GM12873 (cell line): ENCODE measurements at regions not wholly inside any gene's neighbourhood (a gene's known extent, or its start where the extent isn't known, plus 50 kb on each side); places are given as distances from the start of the nearest gene placed in this dataset.

Source experiments
- TF ChIP-seq, protein P1 (sequence below): IDR thresholded peaks from 2 replicates; pipeline ENCODE4 v1.5.1; 2012; ENCODE audit warnings: low read depth, mild to moderate bottlenecking, moderate library complexity, low read length, control low read depth; ENCODE audit not compliant: insufficient read depth; ENCODE audit errors: missing control alignments

DNA sequence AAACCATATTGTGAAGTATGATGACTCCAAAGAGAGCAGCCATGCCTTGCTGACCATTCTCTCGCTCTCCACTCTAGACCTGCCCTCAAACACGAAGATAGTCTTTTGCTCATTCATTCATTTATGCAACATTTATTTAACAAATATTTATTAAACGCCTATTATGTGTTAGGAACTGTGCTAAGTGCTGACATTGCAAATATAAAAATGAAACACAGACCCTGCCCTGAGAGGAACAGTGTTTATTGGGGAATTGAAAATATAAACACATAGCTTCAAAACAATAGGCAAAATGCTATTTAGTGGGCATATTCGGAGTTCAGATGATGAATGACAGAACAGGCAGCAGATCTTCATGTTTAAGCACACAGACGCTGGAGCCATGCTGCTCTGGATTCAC lies 213.6 kb downstream of the NUF2 start:
- TF ChIP-seq, protein P1, sequence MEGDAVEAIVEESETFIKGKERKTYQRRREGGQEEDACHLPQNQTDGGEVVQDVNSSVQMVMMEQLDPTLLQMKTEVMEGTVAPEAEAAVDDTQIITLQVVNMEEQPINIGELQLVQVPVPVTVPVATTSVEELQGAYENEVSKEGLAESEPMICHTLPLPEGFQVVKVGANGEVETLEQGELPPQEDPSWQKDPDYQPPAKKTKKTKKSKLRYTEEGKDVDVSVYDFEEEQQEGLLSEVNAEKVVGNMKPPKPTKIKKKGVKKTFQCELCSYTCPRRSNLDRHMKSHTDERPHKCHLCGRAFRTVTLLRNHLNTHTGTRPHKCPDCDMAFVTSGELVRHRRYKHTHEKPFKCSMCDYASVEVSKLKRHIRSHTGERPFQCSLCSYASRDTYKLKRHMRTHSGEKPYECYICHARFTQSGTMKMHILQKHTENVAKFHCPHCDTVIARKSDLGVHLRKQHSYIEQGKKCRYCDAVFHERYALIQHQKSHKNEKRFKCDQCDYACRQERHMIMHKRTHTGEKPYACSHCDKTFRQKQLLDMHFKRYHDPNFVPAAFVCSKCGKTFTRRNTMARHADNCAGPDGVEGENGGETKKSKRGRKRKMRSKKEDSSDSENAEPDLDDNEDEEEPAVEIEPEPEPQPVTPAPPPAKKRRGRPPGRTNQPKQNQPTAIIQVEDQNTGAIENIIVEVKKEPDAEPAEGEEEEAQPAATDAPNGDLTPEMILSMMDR, result no peak

GRCh38 chr1:163535807-163536206 lies 214.1 kb downstream of the NUF2 start:
- TF ChIP-seq, protein P1, result peak; percentile 27

- TF ChIP-seq, protein P1, result no peak
Observed at GRCh38 chr1:163537809-163538208, 216.1 kb downstream of the NUF2 start.

DNA sequence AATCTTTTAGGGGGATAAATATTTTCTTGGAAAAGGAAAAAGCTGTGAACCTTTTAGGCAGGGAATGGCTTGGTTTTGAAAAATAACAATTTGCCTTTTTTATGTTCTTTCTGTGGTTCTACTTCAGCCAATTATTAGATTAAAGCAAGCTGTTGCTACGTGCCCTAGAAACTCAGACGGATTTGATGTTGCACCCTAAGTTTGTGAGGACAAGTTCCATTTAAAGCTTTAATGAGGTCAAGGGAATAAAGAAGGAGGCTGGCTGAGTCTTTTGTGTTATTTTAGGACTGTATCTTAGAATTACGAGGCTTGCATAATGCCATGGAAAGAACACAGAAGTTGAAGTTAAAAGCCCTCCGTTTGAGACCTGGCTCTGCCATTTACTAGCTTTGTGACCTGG lies 216.9 kb downstream of the NUF2 start:
- TF ChIP-seq, protein P1, result no peak

DNA sequence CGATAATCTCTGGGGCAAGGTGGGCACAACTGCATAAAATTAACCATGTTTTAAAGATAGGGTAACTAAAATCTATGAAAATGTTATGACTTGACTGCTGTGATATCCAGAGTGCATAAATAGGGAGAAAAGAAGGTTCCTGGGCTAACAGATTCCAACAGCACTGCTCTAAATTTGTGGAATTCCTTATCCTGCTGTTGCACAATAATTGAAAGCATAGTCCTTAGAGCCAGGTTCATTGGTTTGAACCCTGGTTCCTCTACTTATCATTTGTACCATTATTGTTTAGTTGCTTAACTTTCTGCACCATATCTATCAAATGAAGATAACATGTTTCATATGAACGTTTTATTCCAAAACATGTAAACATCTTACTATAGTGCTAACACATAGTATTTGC lies 219.0 kb downstream of the NUF2 start:
- TF ChIP-seq, protein P1, result no peak

DNA sequence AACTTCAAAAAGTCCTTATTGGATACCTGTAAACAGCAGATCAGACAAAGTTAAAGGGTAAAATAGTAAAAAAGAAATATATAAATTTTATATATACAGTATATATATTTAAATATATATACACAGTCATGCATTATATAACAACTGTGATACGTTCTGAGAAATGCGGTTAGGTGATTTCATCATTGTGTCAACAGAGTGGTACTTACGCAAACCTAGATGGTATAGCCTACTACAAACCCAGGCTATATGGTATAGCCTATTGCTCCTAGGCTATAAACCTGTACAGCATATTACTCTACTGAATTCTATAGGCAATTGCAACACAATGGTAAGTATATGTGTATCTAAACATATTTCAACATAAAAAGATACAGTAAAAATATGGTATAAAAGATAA lies 222.7 kb downstream of the NUF2 start:
- TF ChIP-seq, protein P1, result no peak

DNA sequence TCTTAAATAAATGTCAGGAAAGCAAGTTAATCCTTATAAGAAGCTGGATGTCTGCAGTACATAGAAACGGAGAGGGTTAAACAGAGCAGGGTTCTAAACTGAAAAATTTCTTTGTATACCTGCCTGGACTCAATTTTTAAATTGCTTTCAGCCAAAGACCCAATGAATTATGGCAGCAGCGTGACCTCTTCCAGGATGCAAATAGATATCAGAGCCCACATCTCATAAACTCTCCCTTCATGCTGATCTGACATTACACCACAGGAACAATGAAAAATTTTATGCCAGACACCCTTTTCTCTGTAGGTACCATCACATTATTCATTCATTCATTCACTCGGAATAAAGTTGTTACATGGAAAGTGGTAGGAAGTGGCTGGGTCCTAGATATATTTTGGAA lies 236.4 kb downstream of the NUF2 start:
- TF ChIP-seq, protein P1, result no peak

GRCh38 chr1:163561580-163562295 lies 240.0 kb downstream of the NUF2 start:
- TF ChIP-seq, protein P1, result no peak
